ENCODE measurements at regions not wholly inside any gene's neighbourhood (a gene's known extent, or its start where the extent isn't known, plus 50 kb on each side); places are given as distances from the start of the nearest gene placed in this dataset.

DNA sequence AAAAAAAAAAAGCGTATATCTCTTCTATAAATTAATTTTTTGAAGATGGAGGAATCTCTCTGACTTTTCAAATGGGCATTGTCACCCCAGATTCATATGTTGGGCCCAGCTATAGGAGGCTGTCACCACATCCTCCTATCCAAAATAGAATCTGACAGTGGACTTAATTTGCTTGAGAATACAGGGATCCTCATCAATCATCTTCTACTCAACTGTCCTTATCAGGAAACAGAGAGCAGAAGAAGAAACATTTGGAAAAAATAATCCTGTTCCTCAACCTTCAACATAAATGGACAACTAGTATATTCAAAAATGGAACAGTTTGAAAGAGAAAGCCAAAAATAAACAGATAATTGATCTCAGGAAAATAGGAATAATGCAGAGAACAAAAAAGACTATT lies 725.4 kb upstream of the INTU start:
- TF ChIP-seq, protein P1, sequence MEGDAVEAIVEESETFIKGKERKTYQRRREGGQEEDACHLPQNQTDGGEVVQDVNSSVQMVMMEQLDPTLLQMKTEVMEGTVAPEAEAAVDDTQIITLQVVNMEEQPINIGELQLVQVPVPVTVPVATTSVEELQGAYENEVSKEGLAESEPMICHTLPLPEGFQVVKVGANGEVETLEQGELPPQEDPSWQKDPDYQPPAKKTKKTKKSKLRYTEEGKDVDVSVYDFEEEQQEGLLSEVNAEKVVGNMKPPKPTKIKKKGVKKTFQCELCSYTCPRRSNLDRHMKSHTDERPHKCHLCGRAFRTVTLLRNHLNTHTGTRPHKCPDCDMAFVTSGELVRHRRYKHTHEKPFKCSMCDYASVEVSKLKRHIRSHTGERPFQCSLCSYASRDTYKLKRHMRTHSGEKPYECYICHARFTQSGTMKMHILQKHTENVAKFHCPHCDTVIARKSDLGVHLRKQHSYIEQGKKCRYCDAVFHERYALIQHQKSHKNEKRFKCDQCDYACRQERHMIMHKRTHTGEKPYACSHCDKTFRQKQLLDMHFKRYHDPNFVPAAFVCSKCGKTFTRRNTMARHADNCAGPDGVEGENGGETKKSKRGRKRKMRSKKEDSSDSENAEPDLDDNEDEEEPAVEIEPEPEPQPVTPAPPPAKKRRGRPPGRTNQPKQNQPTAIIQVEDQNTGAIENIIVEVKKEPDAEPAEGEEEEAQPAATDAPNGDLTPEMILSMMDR (IDR thresholded peaks at IDR 0.05 in 4 of 5, conservative IDR thresholded peaks at IDR 0.05 in 1 of 5): no peak
- no peak for TF ChIP-seq POLR2A (IDR thresholded peaks at IDR 0.05)
